WTC11 (cell line): ENCODE measurements at regions not wholly inside any gene's neighbourhood (a gene's known extent, or its start where the extent isn't known, plus 50 kb on each side); places are given as distances from the start of the nearest gene placed in this dataset.

ENCODE experiments used
- ATAC-seq: fragments of 200-7000 bp; cut with Tn5 transposase; 2 replicates; pipeline ENCODE4 v1.10.0; 2021; ENCODE audit warnings: mild to moderate bottlenecking, moderate library complexity
- CTCF ChIA-PET: fragments of 300-600 bp; sonication (Branson Sonifier 250); formaldehyde crosslinking; loops from one replicate; lab custom pipeline; 2021; ENCODE audit warnings: antibody characterized with exemption; lab: Charles Lee
- POLR2A ChIA-PET: fragments of 350-600 bp; sonication (Branson Sonifier 250); formaldehyde crosslinking; loops from one replicate; lab custom pipeline; 2021; ENCODE audit warnings: antibody characterized with exemption; lab: Charles Lee
- DNase-seq: peaks from one replicate; pipeline ENCODE4 v3.0.0; 2021; ENCODE audit warnings: low spot score
- H3K27ac Mint-ChIP-seq: 2 replicates; pipeline ENCODE4 v1.8.0; 2021; ENCODE audit warnings: mixed read lengths
- H3K27me3 Mint-ChIP-seq: 2 replicates; pipeline ENCODE4 v1.8.0; 2021; ENCODE audit warnings: low read depth, mild to moderate bottlenecking, moderate library complexity, mixed read lengths
- H3K36me3 Mint-ChIP-seq: 2 replicates; pipeline ENCODE4 v1.8.0; 2021; ENCODE audit warnings: mixed read lengths
- H3K4me1 Mint-ChIP-seq: 2 replicates; pipeline ENCODE4 v1.8.0; 2022; ENCODE audit warnings: mixed read lengths
- H3K4me3 Mint-ChIP-seq: 2 replicates; pipeline ENCODE4 v1.8.0; 2021; ENCODE audit warnings: mild to moderate bottlenecking, moderate library complexity, mixed read lengths
- H3K9me3 Mint-ChIP-seq: 2 replicates; pipeline ENCODE4 v1.8.0; 2021; ENCODE audit warnings: mixed read lengths
- IRF2 ChIP-seq: sonication (generic); formaldehyde crosslinking; IDR thresholded peaks from 2 replicates; pipeline ENCODE4 v1.8.0; 2022; ENCODE audit warnings: low read depth, missing genetic modification reagents, borderline replicate concordance
- MYBL2 ChIP-seq: sonication (generic); formaldehyde crosslinking; IDR thresholded peaks from 2 replicates; pipeline ENCODE4 v1.8.1; 2023; ENCODE audit warnings: mild to moderate bottlenecking, moderate library complexity, missing genetic modification reagents
- NR3C1 ChIP-seq: sonication (generic); formaldehyde crosslinking; conservative IDR thresholded peaks from 2 replicates; pipeline ENCODE4 v1.8.1; 2023; ENCODE audit warnings: low read depth, mild to moderate bottlenecking, missing genetic modification reagents
- SOX15 ChIP-seq: fragments of 250-450 bp; sonication (Bioruptor Pico); IDR thresholded peaks from 2 replicates; pipeline ENCODE4 v1.9.0; 2021; ENCODE audit warnings: mild to moderate bottlenecking
- ZNF138 ChIP-seq: sonication (generic); formaldehyde crosslinking; conservative IDR thresholded peaks from 2 replicates; pipeline ENCODE4 v1.8.1; 2022; ENCODE audit warnings: mild to moderate bottlenecking, moderate library complexity, missing genetic modification reagents
- ZNF423 ChIP-seq: fragments of 250-450 bp; sonication (Bioruptor Pico); IDR thresholded peaks from 2 replicates; pipeline ENCODE4 v2.1.2; 2022; ENCODE audit warnings: mild to moderate bottlenecking, moderate library complexity
- TF ChIP-seq, protein P1 (sequence below): sonication (generic); formaldehyde crosslinking; IDR thresholded peaks from 2 replicates; pipeline ENCODE4 v1.8.1; 2023; ENCODE audit warnings: mild to moderate bottlenecking, missing genetic modification reagents, borderline replicate concordance
- TF ChIP-seq, protein P2 (sequence below): fragments of 250-450 bp; sonication (Bioruptor Pico); IDR thresholded peaks from 2 replicates; pipeline ENCODE4 v1.9.0; 2021; ENCODE audit warnings: mild to moderate bottlenecking
- TF ChIP-seq, protein P3 (sequence below): fragments of 250-450 bp; sonication (Bioruptor Pico); IDR thresholded peaks from 2 replicates; pipeline ENCODE4 v1.8.0; 2021; ENCODE audit warnings: mild to moderate bottlenecking

DNA sequence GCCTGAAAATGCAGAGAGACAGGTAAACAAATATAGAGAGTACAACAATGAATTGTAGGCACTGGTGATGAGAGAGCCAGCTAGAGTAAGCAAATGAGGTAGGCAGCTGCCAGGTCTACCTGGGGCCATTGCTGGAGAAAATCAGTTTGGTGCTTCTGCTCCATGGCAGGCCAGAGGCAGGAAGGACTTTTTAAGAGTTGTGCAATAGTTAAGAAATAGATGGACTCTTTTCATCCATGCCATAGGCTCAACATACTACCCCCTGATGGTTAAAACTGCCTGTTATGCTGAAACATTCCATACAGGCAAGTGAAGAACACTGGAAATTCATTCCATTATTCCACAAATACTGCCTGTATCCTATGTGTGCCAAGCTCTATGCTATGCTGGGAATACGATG is 86.5 kb upstream of the CCDC112 start (continued):
- TF ChIP-seq, protein P1, sequence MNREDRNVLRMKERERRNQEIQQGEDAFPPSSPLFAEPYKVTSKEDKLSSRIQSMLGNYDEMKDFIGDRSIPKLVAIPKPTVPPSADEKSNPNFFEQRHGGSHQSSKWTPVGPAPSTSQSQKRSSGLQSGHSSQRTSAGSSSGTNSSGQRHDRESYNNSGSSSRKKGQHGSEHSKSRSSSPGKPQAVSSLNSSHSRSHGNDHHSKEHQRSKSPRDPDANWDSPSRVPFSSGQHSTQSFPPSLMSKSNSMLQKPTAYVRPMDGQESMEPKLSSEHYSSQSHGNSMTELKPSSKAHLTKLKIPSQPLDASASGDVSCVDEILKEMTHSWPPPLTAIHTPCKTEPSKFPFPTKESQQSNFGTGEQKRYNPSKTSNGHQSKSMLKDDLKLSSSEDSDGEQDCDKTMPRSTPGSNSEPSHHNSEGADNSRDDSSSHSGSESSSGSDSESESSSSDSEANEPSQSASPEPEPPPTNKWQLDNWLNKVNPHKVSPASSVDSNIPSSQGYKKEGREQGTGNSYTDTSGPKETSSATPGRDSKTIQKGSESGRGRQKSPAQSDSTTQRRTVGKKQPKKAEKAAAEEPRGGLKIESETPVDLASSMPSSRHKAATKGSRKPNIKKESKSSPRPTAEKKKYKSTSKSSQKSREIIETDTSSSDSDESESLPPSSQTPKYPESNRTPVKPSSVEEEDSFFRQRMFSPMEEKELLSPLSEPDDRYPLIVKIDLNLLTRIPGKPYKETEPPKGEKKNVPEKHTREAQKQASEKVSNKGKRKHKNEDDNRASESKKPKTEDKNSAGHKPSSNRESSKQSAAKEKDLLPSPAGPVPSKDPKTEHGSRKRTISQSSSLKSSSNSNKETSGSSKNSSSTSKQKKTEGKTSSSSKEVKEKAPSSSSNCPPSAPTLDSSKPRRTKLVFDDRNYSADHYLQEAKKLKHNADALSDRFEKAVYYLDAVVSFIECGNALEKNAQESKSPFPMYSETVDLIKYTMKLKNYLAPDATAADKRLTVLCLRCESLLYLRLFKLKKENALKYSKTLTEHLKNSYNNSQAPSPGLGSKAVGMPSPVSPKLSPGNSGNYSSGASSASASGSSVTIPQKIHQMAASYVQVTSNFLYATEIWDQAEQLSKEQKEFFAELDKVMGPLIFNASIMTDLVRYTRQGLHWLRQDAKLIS (CRISPR knock-in tag) = no peak
- TF ChIP-seq SOX15 = no peak
- no peak for TF ChIP-seq NR3C1 (CRISPR knock-in tag)
- no peak for TF ChIP-seq ZNF138 (CRISPR knock-in tag)
- TF ChIP-seq, protein P2, sequence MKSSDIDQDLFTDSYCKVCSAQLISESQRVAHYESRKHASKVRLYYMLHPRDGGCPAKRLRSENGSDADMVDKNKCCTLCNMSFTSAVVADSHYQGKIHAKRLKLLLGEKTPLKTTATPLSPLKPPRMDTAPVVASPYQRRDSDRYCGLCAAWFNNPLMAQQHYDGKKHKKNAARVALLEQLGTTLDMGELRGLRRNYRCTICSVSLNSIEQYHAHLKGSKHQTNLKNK (CRISPR knock-in tag) = no peak

DNA sequence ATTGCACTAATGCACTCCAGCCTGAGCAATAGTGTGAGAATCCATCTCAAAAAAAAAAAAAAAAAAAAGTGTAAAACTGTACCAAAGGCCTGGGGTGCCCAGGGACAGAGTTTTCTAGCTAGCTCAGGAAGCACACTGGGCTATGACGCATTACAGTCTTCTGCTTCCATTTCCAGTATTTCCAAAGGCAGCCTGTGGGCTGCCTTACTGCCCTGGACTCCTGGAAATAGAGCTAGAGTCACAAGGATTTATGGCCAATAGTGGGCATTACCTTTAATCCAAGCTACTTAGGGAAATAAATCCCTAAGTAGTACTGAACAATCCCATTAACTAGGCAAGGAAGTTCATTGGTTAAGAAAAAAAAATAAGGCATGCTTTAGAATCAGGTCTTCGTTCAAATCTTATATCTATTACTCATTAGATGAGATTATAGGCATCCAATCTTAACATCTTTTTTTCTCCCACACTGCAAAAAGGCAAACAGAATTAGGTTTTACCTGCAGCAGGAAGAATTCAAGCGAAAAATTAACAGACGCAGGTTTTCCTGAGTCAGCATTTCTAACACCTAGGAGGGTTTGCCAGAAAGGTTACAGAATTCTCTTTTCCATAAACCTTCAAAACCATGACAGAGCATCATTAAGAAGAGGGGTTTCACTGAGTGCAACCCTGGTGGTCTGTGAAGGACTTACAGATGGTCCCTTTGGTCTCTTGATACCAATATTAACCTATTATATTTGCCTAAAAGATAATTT is 85.6 kb upstream of the CCDC112 start:
- ATAC-seq = no peak
- no peaks in the 10 kb centered on the region for H3K27me3 Mint-ChIP-seq
- H3K4me1 Mint-ChIP-seq = peaks cover 8% of the 10 kb centered on the region
- H3K36me3 Mint-ChIP-seq = no peaks in the 10 kb centered on the region
- ChIA-PET POLR2A (no interaction called here), CTCF (interaction anchor here (0.7 to 1.4 kb wide), 3 partner anchors 72 to 224 kb away, joined by 3 to 5 read pairs (median 3); no protein-coding TSS in a partner anchor)
- no peak overlapping the region for H3K4me3 Mint-ChIP-seq
- H3K27ac Mint-ChIP-seq = no peak overlapping the region
- no peak for DNase-seq
- no peaks in the 10 kb centered on the region for H3K9me3 Mint-ChIP-seq
- TF ChIP-seq MYBL2 (CRISPR knock-in tag) (no peak), ZNF423 (CRISPR knock-in tag) (no peak)

DNA sequence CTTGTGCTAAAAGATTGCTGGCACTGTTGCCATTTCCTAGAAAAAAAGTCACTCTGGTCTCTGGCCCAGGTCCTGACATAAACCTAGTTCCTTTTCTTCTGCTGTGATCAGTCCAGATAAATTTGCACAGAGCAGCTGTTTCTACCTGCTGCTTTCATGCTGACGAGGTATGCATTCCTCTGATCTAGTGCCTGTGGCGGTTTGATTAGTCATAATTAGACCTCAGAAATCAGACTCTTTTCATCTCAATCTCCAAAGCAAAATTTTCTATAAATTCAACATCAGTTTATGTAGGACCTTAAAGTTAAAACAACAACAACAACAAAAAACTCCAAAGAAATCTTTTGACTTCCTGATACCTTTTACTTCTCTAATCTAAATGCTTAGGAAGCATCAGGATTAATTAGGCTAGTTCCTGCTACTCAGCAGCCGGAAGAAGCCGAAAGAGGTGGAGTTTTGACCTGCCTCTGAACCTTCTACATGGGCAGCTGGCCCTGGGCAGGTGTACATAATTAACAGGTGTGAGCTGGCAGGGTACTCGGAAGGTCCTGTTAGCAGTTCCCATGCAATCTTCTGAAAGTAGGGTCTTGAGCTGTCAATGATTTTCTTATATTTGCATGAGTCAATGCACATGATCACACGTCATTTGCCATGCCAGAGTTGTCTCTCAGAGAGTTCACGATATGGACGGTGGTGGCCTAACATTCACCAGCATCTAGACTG is 83.3 kb upstream of the CCDC112 start:
- no peaks in the 10 kb centered on the region for H3K36me3 Mint-ChIP-seq
- DNase-seq = no peak
- H3K4me3 Mint-ChIP-seq = no peak overlapping the region
- no peak for ATAC-seq
- ChIA-PET CTCF (no interaction called here), POLR2A (no interaction called here)
- H3K27ac Mint-ChIP-seq = no peak overlapping the region
- H3K9me3 Mint-ChIP-seq = no peaks in the 10 kb centered on the region
- no peaks in the 10 kb centered on the region for H3K27me3 Mint-ChIP-seq
- H3K4me1 Mint-ChIP-seq = peaks cover 8% of the 10 kb centered on the region
- TF ChIP-seq IRF2 (CRISPR knock-in tag) (no peak), ZNF138 (CRISPR knock-in tag) (no peak)

DNA sequence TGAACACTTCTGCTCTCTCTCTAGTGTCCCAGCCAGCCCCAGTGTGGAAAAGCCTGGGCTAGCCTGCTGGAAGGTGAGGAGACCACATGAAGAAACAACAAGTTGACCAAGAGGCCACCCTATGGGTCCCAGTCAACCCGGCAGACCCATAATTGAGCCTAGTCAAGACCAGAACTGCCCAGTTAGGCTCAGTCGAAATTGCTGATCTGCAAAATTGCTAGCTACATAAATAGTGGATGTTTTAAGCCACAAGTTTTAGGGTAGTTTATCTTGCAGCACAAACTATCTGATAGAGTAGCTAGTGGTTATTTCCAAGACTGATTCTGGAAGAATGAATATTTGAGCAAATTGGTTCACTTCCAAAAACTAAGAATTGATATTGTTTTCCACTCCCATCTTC is 82.3 kb upstream of the CCDC112 start:
- POLR2A ChIA-PET = no interaction called here
- H3K27me3 Mint-ChIP-seq = no peaks in the 10 kb centered on the region
- CTCF ChIA-PET = no interaction called here

More for the DNA sequence above, 82.3 kb upstream of the CCDC112 start:
- H3K4me3 Mint-ChIP-seq = no peak overlapping the region
- H3K27ac Mint-ChIP-seq = no peak overlapping the region
- H3K36me3 Mint-ChIP-seq = no peaks in the 10 kb centered on the region
- no peaks in the 10 kb centered on the region for H3K9me3 Mint-ChIP-seq
- ATAC-seq (no peak), DNase-seq (no peak)
- peaks cover 8% of the 10 kb centered on the region for H3K4me1 Mint-ChIP-seq
- TF ChIP-seq, protein P3, sequence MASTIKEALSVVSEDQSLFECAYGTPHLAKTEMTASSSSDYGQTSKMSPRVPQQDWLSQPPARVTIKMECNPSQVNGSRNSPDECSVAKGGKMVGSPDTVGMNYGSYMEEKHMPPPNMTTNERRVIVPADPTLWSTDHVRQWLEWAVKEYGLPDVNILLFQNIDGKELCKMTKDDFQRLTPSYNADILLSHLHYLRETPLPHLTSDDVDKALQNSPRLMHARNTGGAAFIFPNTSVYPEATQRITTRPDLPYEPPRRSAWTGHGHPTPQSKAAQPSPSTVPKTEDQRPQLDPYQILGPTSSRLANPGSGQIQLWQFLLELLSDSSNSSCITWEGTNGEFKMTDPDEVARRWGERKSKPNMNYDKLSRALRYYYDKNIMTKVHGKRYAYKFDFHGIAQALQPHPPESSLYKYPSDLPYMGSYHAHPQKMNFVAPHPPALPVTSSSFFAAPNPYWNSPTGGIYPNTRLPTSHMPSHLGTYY = no peak
